ENCODE measurements at regions not wholly inside any gene's neighbourhood (a gene's known extent, or its start where the extent isn't known, plus 50 kb on each side); places are given as distances from the start of the nearest gene placed in this dataset.
"Not testable (repeated sequence)": the region's sequence is repeated elsewhere in the genome, so short reads cannot be mapped to it uniquely, and the experiment has no call there.

DNA sequence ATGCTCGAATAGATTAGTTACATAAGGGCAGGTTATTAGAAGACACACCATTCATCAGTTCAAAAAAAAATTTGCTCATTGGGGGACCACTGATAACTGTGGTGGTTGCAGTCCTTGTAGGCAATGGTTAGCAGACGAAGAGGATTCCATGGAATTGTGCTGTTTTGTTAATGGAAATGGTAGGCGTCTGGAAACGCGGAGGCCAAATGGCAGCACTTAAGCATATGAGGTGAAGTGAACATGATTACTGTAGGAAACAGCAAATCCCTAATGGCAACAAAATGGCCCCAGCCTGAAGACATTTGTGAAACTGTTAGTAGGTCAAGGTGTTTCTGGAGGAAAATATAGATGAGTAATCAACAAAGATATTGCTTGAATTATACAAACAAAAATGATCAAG lies 535.4 kb upstream of the PTPRD start:
- H3K27ac ChIP-seq (ENCODE audit: low read depth, low read length): no peak overlapping the region
- no peaks in the 10 kb centered on the region for H3K36me3 ChIP-seq (ENCODE audit: control insufficient read depth in 5 of 5, insufficient read depth in 5 of 5, low read length in 5 of 5)
- H3K9ac ChIP-seq (ENCODE audit: low read length in 5 of 5): no peak overlapping the region
- H3K27me3 ChIP-seq (ENCODE audit: control insufficient read depth in 5 of 5, insufficient read depth in 4 of 5, low read length in 5 of 5): no peaks in the 10 kb centered on the region
- no peaks in the 10 kb centered on the region for H3K9me3 ChIP-seq (ENCODE audit: control insufficient read depth in 5 of 5, low read length in 5 of 5)
- no peak overlapping the region for H3K4me3 ChIP-seq (ENCODE audit: low read depth in 1 of 5, low read length in 5 of 5)
- H3K4me1 ChIP-seq (ENCODE audit: control insufficient read depth in 5 of 5, insufficient read depth in 5 of 5, low read length in 5 of 5): no peaks in the 10 kb centered on the region

DNA sequence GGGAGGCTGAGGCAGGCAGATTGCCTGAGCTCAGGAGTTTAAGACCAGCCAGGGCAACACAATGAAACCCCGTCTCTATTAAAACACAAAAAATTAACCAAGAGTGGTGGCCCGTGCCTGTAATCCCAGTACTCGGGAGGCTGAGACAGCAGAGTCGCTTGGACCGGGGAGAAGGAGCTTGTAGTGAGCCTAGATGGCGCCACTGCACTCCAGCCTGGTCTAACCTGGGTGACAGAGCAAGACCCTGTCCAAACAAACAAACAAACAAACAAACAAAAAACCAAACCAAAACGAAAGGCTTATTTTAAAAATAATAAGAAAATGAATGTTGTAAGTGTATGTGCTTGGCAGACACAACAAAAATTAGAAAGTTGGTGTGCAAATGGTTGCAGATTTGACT lies 536.3 kb upstream of the PTPRD start:
- Histone ChIP-seq H3K9me3 (ENCODE audit: control insufficient read depth in 5 of 5, low read length in 5 of 5) (no peaks in the 10 kb centered on the region), H3K36me3 (ENCODE audit: control insufficient read depth in 5 of 5, insufficient read depth in 5 of 5, low read length in 5 of 5) (no peaks in the 10 kb centered on the region), H3K4me1 (ENCODE audit: control insufficient read depth in 5 of 5, insufficient read depth in 5 of 5, low read length in 5 of 5) (no peaks in the 10 kb centered on the region), H3K9ac (ENCODE audit: low read length in 5 of 5) (no peak overlapping the region), H3K27me3 (ENCODE audit: control insufficient read depth in 5 of 5, insufficient read depth in 4 of 5, low read length in 5 of 5) (no peaks in the 10 kb centered on the region), H3K4me3 (ENCODE audit: low read depth in 1 of 5, low read length in 5 of 5) (no peak overlapping the region), H3K27ac (ENCODE audit: low read depth, low read length) (no peak overlapping the region)

DNA sequence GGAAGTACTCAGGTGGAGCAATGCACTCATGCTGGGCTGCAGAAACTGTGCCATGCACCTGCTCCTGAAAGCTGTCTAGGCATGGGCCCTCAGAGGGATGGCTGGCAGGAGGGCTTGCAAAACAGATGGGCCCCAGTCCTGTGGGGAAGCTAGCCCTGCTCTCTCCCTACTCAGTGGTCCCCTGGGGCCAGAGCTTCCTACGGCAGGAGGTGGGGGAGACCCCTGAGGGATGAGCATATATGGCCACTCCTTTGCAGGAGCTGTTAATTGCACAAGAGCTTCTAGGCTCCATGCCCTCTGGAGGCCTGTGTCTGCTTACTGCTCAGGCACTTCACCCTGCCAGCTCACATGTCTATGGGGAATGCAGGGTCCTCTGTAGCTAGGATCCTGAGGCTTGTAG lies 545.3 kb upstream of the PTPRD start:
- H3K27ac ChIP-seq (ENCODE audit: low read depth, low read length): no peak overlapping the region
- H3K9me3 ChIP-seq (ENCODE audit: control insufficient read depth in 5 of 5, low read length in 5 of 5): peaks cover 0 to 8% (median 5%) of the 10 kb centered on the region in 5 donors
- no peaks in the 10 kb centered on the region for H3K36me3 ChIP-seq (ENCODE audit: control insufficient read depth in 5 of 5, insufficient read depth in 5 of 5, low read length in 5 of 5)
- H3K27me3 ChIP-seq (ENCODE audit: control insufficient read depth in 5 of 5, insufficient read depth in 4 of 5, low read length in 5 of 5): no peaks in the 10 kb centered on the region
- no peaks in the 10 kb centered on the region for H3K4me1 ChIP-seq (ENCODE audit: control insufficient read depth in 5 of 5, insufficient read depth in 5 of 5, low read length in 5 of 5)
- H3K4me3 ChIP-seq (ENCODE audit: low read depth in 1 of 5, low read length in 5 of 5): no peak overlapping the region
- no peak overlapping the region for H3K9ac ChIP-seq (ENCODE audit: low read length in 5 of 5)

DNA sequence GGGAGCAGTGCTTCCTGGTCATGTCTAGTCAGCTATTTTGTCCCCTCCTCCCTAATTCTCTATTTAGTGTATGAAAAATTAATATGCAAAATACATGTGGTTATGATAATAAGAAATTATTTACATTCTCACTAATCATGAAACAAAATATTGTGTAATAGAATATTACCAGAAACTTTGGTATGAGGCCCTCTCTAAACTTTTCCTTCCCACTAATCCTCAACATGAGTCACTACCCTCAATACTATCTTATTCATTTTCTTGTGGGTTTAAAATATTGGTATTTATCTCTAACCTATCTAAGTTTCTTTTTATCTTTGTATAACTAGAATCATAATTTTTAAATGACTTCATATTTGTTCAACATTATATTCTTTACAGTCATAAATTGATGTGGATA lies 545.9 kb upstream of the PTPRD start:
- H3K9me3 ChIP-seq (ENCODE audit: control insufficient read depth in 5 of 5, low read length in 5 of 5): peaks cover 0 to 10% (median 8%) of the 10 kb centered on the region in 5 donors
- no peak overlapping the region for H3K9ac ChIP-seq (ENCODE audit: low read length in 5 of 5)
- H3K27me3 ChIP-seq (ENCODE audit: control insufficient read depth in 5 of 5, insufficient read depth in 4 of 5, low read length in 5 of 5): no peaks in the 10 kb centered on the region
- H3K36me3 ChIP-seq (ENCODE audit: control insufficient read depth in 5 of 5, insufficient read depth in 5 of 5, low read length in 5 of 5): no peaks in the 10 kb centered on the region
- no peaks in the 10 kb centered on the region for H3K4me1 ChIP-seq (ENCODE audit: control insufficient read depth in 5 of 5, insufficient read depth in 5 of 5, low read length in 5 of 5)
- no peak overlapping the region for H3K27ac ChIP-seq (ENCODE audit: low read depth, low read length)
- no peak overlapping the region for H3K4me3 ChIP-seq (ENCODE audit: low read depth in 1 of 5, low read length in 5 of 5)

DNA sequence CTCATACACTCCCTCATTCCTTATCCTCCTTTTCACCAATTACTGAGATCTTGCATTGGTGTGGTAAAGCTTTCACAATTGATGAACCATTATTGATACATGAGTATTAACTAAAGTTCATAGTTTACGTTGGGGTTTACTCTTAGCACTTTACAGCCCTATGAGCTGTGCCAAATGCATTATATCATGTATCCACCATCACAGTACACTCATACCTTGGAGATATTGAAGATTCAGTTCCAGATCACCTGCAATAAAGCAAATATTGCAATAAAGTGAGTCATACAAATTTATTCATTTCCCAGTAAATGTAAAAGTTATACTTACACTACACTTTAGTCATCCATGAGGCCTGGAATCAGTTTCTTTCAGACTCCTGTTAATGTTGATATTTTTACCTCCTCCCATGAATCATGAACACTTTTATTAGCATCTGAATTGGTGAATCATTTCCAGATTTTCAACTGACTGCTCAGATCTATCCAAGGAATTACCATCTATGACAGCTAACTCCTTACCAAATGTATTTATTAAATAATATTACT lies 546.6 kb upstream of the PTPRD start:
- no peaks in the 10 kb centered on the region for H3K27me3 ChIP-seq (ENCODE audit: control insufficient read depth in 5 of 5, insufficient read depth in 4 of 5, low read length in 5 of 5)
- H3K4me3 ChIP-seq (ENCODE audit: low read depth in 1 of 5, low read length in 5 of 5): no peak overlapping the region
- H3K27ac ChIP-seq (ENCODE audit: low read depth, low read length): no peak overlapping the region
- H3K9me3 ChIP-seq (ENCODE audit: control insufficient read depth in 5 of 5, low read length in 5 of 5): peaks cover 0 to 10% (median 8%) of the 10 kb centered on the region in 5 donors
- H3K9ac ChIP-seq (ENCODE audit: low read length in 5 of 5): no peak overlapping the region
- no peaks in the 10 kb centered on the region for H3K36me3 ChIP-seq (ENCODE audit: control insufficient read depth in 5 of 5, insufficient read depth in 5 of 5, low read length in 5 of 5)
- no peaks in the 10 kb centered on the region for H3K4me1 ChIP-seq (ENCODE audit: control insufficient read depth in 5 of 5, insufficient read depth in 5 of 5, low read length in 5 of 5)

DNA sequence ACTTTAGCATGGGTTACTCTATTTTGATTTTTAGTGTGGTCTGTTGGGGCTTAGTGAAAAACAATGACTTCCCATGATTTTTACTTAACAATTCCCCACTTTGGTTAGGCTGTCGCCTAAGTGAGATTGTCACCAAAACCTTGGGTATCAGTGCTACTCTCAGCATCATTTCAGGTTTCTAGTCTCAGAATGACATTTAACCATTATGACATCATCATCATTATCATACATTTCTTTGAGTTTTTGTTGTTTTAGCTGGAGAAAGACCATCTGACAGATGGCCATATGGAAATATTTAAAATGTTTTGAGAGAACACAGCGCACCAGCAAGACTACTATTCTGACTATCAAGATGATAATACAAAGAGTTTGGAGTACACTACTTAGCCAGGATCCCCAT lies 551.0 kb upstream of the PTPRD start:
- Histone ChIP-seq H3K9ac (ENCODE audit: low read length in 5 of 5) (no peak overlapping the region), H3K9me3 (ENCODE audit: control insufficient read depth in 5 of 5, low read length in 5 of 5) (peaks cover 0 to 10% (median 0%) of the 10 kb centered on the region in 5 donors), H3K27ac (ENCODE audit: low read depth, low read length) (no peak overlapping the region), H3K36me3 (ENCODE audit: control insufficient read depth in 5 of 5, insufficient read depth in 5 of 5, low read length in 5 of 5) (no peaks in the 10 kb centered on the region), H3K27me3 (ENCODE audit: control insufficient read depth in 5 of 5, insufficient read depth in 4 of 5, low read length in 5 of 5) (no peaks in the 10 kb centered on the region), H3K4me1 (ENCODE audit: control insufficient read depth in 5 of 5, insufficient read depth in 5 of 5, low read length in 5 of 5) (no peaks in the 10 kb centered on the region), H3K4me3 (ENCODE audit: low read depth in 1 of 5, low read length in 5 of 5) (no peak overlapping the region)

DNA sequence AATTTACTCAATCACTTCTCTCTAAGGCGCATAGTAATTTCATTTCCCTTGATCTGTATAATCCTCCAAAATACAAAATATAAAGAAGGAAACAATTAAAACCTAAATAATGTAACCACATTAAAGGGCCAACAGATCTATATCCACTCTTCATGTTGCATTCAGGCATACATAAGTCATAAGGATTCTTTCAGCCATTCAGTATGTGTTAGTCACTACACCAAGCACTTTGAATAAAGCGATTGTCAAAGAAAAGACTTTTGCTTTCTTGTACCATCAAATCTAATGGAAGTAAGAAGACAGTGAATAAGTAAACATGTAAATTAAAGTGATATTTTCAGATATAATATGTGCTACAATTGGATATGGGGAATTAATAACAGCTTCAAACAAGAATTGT lies 569.2 kb upstream of the PTPRD start:
- H3K4me1 ChIP-seq (ENCODE audit: control insufficient read depth in 5 of 5, insufficient read depth in 5 of 5, low read length in 5 of 5): no peaks in the 10 kb centered on the region
- H3K36me3 ChIP-seq (ENCODE audit: control insufficient read depth in 5 of 5, insufficient read depth in 5 of 5, low read length in 5 of 5): no peaks in the 10 kb centered on the region
- H3K9ac ChIP-seq (ENCODE audit: low read length in 5 of 5): no peak overlapping the region
- no peaks in the 10 kb centered on the region for H3K9me3 ChIP-seq (ENCODE audit: control insufficient read depth in 5 of 5, low read length in 5 of 5)
- H3K4me3 ChIP-seq (ENCODE audit: low read depth in 1 of 5, low read length in 5 of 5): no peak overlapping the region
- no peaks in the 10 kb centered on the region for H3K27me3 ChIP-seq (ENCODE audit: control insufficient read depth in 5 of 5, insufficient read depth in 4 of 5, low read length in 5 of 5)
- H3K27ac ChIP-seq (ENCODE audit: low read depth, low read length): no peak overlapping the region

DNA sequence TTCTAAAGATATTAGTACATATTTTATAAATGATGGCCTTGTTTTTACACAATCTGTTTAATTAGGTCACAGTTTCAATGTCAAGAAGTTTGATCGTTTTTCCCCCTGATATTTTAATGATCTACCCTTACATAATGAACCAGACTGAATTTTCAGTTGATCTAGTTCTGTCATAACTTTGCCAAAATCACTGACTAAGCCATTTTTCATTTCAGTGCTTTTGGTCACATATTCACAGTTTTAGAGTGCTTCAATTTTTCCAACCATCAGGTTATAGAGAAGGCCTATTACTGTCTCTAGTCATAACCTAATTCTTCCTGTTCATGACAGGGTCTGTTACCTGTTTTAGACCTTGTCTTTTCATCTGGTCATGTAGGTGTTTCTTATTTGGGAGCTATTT lies 577.9 kb upstream of the PTPRD start:
- no peaks in the 10 kb centered on the region for H3K4me1 ChIP-seq (ENCODE audit: control insufficient read depth in 5 of 5, insufficient read depth in 5 of 5, low read length in 5 of 5)
- H3K9me3 ChIP-seq (ENCODE audit: control insufficient read depth in 5 of 5, low read length in 5 of 5): peaks cover 0 to 16% (median 9%) of the 10 kb centered on the region in 5 donors
- no peaks in the 10 kb centered on the region for H3K36me3 ChIP-seq (ENCODE audit: control insufficient read depth in 5 of 5, insufficient read depth in 5 of 5, low read length in 5 of 5)
- H3K27ac ChIP-seq (ENCODE audit: low read depth, low read length): no peak overlapping the region
- H3K27me3 ChIP-seq (ENCODE audit: control insufficient read depth in 5 of 5, insufficient read depth in 4 of 5, low read length in 5 of 5): no peaks in the 10 kb centered on the region
- H3K4me3 ChIP-seq (ENCODE audit: low read depth in 1 of 5, low read length in 5 of 5): no peak overlapping the region
- no peak overlapping the region for H3K9ac ChIP-seq (ENCODE audit: low read length in 5 of 5)

DNA sequence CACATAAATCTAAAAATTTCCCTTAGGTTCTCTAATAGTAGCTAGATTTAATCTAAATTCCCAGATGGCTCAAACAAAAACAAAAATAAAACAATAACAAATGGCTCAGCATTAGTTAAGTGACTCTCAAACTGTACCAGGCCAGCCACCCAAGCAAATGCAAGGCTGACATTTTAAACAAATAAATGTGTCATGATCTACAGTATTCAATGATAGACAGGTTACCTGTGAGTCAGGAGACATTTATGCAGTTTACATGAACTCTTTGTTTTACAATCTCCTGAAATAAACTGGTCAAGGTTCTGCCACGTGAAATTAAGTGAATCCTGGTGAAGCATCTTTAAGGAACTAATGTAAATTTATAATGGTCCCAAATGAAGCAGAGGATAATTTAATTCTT lies 580.2 kb upstream of the PTPRD start:
- H3K9ac ChIP-seq (ENCODE audit: low read length in 5 of 5): no peak overlapping the region
- no peak overlapping the region for H3K4me3 ChIP-seq (ENCODE audit: low read depth in 1 of 5, low read length in 5 of 5)
- H3K27me3 ChIP-seq (ENCODE audit: control insufficient read depth in 5 of 5, insufficient read depth in 4 of 5, low read length in 5 of 5): no peaks in the 10 kb centered on the region
- no peaks in the 10 kb centered on the region for H3K4me1 ChIP-seq (ENCODE audit: control insufficient read depth in 5 of 5, insufficient read depth in 5 of 5, low read length in 5 of 5)
- H3K9me3 ChIP-seq (ENCODE audit: control insufficient read depth in 5 of 5, low read length in 5 of 5): peaks cover 0 to 15% (median 9%) of the 10 kb centered on the region in 5 donors
- H3K27ac ChIP-seq (ENCODE audit: low read depth, low read length): no peak overlapping the region
- no peaks in the 10 kb centered on the region for H3K36me3 ChIP-seq (ENCODE audit: control insufficient read depth in 5 of 5, insufficient read depth in 5 of 5, low read length in 5 of 5)

DNA sequence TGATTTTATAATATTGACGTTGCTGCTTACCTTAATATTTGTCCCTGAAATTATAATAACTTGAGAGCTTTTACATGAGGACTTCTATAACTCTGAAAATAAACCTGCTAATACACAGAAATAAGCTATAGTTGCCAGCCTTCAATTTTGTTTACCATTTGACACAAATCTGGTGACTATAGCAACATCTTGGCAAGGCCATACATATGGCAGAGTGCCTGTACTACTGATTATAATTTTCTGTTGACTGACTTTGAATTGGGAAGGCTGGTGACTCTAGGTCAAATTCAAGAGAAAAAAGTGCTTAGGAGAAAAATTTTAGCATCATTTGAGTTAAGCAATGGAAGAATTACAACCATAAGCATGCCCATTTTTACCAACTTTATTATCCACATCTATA lies 581.4 kb upstream of the PTPRD start:
- no peaks in the 10 kb centered on the region for H3K4me1 ChIP-seq (ENCODE audit: control insufficient read depth in 5 of 5, insufficient read depth in 5 of 5, low read length in 5 of 5)
- H3K9me3 ChIP-seq (ENCODE audit: control insufficient read depth in 5 of 5, low read length in 5 of 5): peaks cover 0 to 2% (median 0%) of the 10 kb centered on the region in 5 donors
- no peak overlapping the region for H3K27ac ChIP-seq (ENCODE audit: low read depth, low read length)
- H3K4me3 ChIP-seq (ENCODE audit: low read depth in 1 of 5, low read length in 5 of 5): no peak overlapping the region
- no peaks in the 10 kb centered on the region for H3K27me3 ChIP-seq (ENCODE audit: control insufficient read depth in 5 of 5, insufficient read depth in 4 of 5, low read length in 5 of 5)
- H3K9ac ChIP-seq (ENCODE audit: low read length in 5 of 5): no peak overlapping the region
- no peaks in the 10 kb centered on the region for H3K36me3 ChIP-seq (ENCODE audit: control insufficient read depth in 5 of 5, insufficient read depth in 5 of 5, low read length in 5 of 5)

DNA sequence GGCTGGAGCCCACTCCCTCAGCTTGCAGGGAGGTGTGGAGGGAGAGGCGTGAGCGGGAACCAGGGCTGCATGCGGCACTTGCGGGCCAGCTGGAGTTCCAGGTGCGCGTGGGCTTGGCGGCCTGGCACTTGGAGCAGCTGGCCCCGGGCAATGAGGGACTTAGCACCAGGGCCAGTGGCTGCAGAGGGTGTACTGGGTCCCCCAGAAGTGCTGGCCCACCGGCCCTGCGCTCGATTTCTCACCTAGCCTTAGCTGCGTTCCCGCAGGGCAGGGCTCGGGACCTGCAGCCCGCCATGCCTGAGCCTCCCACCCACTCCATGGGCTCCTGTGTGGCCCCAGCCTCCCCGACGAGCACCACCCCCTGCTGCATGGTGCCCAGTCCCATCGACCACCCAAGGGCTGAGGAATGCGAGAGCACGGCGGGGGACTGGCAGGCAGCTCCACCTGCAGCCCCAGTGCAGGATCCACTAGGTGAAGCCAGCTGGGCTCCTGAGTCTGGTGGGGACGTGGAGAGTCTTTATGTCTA lies 584.1 kb upstream of the PTPRD start:
- not testable (repeated sequence) for H3K9ac ChIP-seq (ENCODE audit: low read length in 5 of 5); H3K36me3 ChIP-seq (ENCODE audit: control insufficient read depth in 5 of 5, insufficient read depth in 5 of 5, low read length in 5 of 5); H3K9me3 ChIP-seq (ENCODE audit: control insufficient read depth in 5 of 5, low read length in 5 of 5); H3K27me3 ChIP-seq (ENCODE audit: control insufficient read depth in 5 of 5, insufficient read depth in 4 of 5, low read length in 5 of 5); H3K4me1 ChIP-seq (ENCODE audit: control insufficient read depth in 5 of 5, insufficient read depth in 5 of 5, low read length in 5 of 5); H3K27ac ChIP-seq (ENCODE audit: low read depth, low read length); H3K4me3 ChIP-seq (ENCODE audit: low read depth in 1 of 5, low read length in 5 of 5)

Measured in subcutaneous abdominal adipose tissue (tissue), 5 donors.